ENCODE measurements at regions not wholly inside any gene's neighbourhood (a gene's known extent, or its start where the extent isn't known, plus 50 kb on each side); places are given as distances from the start of the nearest gene placed in this dataset.

DNA sequence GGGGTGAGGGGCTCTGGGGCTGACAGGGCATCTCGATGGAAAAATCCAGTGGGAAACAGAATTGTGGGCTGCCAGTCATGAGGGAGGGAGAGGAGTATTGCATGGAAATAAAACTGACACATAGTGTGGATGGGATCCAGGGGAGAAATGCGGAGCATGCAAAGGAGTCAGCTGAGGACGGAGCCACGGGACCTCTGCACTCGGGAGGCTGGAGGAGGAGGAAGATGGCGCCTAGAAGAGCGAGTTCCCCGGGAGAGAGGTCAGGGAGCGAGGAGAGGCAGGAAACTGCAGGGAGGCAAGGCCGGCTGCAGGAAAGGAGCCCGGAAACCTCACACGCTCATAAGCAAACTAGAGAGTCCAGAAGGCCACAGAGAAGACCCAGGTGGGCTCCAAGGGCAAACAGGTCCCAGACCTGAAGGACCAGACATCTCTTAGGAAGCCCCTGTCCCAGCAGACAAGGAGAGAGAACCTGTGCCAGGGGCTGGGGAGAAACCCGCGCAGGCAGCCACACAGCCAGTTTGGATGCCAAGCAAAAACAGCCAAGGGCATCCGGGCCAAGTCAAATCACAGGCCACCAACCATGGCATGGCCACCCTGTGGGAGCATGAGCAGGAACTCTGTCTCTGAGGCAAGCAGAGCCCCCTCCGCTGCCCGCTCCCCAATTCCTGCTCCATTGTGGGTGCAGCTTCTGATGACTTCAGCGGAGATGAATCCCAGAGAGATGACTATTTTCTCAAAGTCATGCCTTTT is 218.8 kb upstream of the ID2 start:
- H3K79me1 ChIP-seq (ENCODE audit: insufficient read depth, low read depth, low read length, poor library complexity, severe bottlenecking) = no peaks in the 10 kb centered on the region
- no peak overlapping the region for H3T11ph ChIP-seq (ENCODE audit: low read length)
- no peak overlapping the region for H3K18ac ChIP-seq (ENCODE audit: insufficient read length, low read depth, low read length)
- Mint-ChIP-seq H3K36me3 (ENCODE audit: insufficient read depth in 1 of 3, low read depth in 3 of 3) (no peaks in the 10 kb centered on the region; a peak in 2 of 7 replicates), H3K9me3 (no peaks in the 10 kb centered on the region), H3K27me3 (ENCODE audit: low read depth) (peaks cover 2% of the 10 kb centered on the region; the same call in 1 of the 2 replicates), H3K27ac (peak overlapping the region in 1 of 3 experiments; percentile 14; a peak in 1 of 7 replicates), H3K4me1 (peaks cover 1 to 2% of the 10 kb centered on the region in 2 experiments; a peak in 2 of 4 replicates), H3K4me3 (no peak overlapping the region)
- H3K56ac ChIP-seq (ENCODE audit: insufficient read length, low read depth, low read length) = no peak overlapping the region
- no peaks in the 10 kb centered on the region for H3K23me2 ChIP-seq (ENCODE audit: insufficient read length, low read depth, low read length, poor library complexity, severe bottlenecking)
- DNase-seq = no peak
- no peak overlapping the region for H2BK12ac ChIP-seq (ENCODE audit: insufficient read length, low read depth, low read length)
- H4K91ac ChIP-seq (ENCODE audit: insufficient read length, low read depth, low read length) = no peak overlapping the region
- H2BK5ac ChIP-seq (ENCODE audit: insufficient read length, low read length) = no peak overlapping the region
- no peak overlapping the region for H3K27ac ChIP-seq (ENCODE audit: insufficient read length, low read depth, low read length)
- no peaks in the 10 kb centered on the region for H4K20me1 ChIP-seq (ENCODE audit: control insufficient read depth, insufficient read depth, insufficient read length)
- no peaks in the 10 kb centered on the region for H3K4me1 ChIP-seq (ENCODE audit: insufficient read depth, low read length)
- H2BK120ac ChIP-seq (ENCODE audit: low read depth, low read length, poor library complexity, severe bottlenecking) = no peak overlapping the region
- H3K4ac ChIP-seq (ENCODE audit: low read depth, low read length) = no peak overlapping the region
- no peak overlapping the region for H2AK5ac ChIP-seq (ENCODE audit: insufficient read length, low read length)
- H2BK15ac ChIP-seq (ENCODE audit: low read depth, low read length) = no peak overlapping the region
- no peaks in the 10 kb centered on the region for H3K27me3 ChIP-seq (ENCODE audit: insufficient read depth, low read length)
- peak overlapping the region; percentile 15; the same call in 1 of the 2 replicates for H3K14ac ChIP-seq (ENCODE audit: insufficient read depth, low read length)
- H2AFZ ChIP-seq (ENCODE audit: low read length) = no peak overlapping the region
- TF ChIP-seq, protein P1, sequence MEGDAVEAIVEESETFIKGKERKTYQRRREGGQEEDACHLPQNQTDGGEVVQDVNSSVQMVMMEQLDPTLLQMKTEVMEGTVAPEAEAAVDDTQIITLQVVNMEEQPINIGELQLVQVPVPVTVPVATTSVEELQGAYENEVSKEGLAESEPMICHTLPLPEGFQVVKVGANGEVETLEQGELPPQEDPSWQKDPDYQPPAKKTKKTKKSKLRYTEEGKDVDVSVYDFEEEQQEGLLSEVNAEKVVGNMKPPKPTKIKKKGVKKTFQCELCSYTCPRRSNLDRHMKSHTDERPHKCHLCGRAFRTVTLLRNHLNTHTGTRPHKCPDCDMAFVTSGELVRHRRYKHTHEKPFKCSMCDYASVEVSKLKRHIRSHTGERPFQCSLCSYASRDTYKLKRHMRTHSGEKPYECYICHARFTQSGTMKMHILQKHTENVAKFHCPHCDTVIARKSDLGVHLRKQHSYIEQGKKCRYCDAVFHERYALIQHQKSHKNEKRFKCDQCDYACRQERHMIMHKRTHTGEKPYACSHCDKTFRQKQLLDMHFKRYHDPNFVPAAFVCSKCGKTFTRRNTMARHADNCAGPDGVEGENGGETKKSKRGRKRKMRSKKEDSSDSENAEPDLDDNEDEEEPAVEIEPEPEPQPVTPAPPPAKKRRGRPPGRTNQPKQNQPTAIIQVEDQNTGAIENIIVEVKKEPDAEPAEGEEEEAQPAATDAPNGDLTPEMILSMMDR (conservative IDR thresholded peaks at IDR 0.05) = no peak
- no peak overlapping the region for H4K5ac ChIP-seq (ENCODE audit: insufficient read length, low read depth, low read length)
- H3K4me2 ChIP-seq (ENCODE audit: insufficient read depth, insufficient read length, low read length) = no peak overlapping the region
- H4K8ac ChIP-seq (replicated peaks; ENCODE audit: insufficient read length, low read depth, low read length) = no peak overlapping the region
- no peaks in the 10 kb centered on the region for H3K9me3 ChIP-seq (ENCODE audit: control insufficient read depth, low read depth, low read length)
- H3K23ac ChIP-seq (ENCODE audit: insufficient read length, low read depth, low read length) = no peak overlapping the region
- no peak overlapping the region for H3K9ac ChIP-seq (ENCODE audit: extremely low read depth, insufficient read length, low read length)
- H3K79me2 ChIP-seq (ENCODE audit: insufficient read depth, low read length) = no peaks in the 10 kb centered on the region
- no CpG with 5 or more reads among the region's 18 CpGs for WGBS (ENCODE audit: extremely low coverage, insufficient read length, low lambda C conversion rate)
- no peak overlapping the region for H2BK20ac ChIP-seq (ENCODE audit: low read depth, low read length, poor library complexity, severe bottlenecking)

Data from H9 (cell line).